ENCODE measurements at regions not wholly inside any gene's neighbourhood (a gene's known extent, or its start where the extent isn't known, plus 50 kb on each side); places are given as distances from the start of the nearest gene placed in this dataset.

DNA sequence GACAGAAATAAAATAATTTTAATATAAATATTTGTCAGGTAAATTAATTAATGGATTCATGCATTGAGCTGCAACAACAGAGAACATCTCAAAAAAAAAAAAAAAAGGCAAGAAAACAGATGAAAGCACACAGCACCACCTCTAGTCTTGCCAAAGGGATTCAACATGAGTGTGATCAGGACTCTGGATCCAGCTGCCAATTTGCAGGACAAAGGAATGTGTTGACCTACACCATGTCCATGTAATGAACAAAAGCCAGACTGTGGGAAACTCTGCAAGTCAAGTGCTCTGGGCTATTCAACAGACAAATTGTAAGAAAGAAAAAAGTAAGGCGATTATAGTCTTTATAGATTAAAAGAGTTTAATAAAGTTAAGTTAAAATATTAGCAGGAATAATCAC is 769.3 kb downstream of the TLR4 start:
- TF ChIP-seq SUZ12 (IDR thresholded peaks at IDR 0.05; ENCODE audit: extremely low read depth, insufficient read depth, insufficient read length) (no peak), YY1 (IDR thresholded peaks at IDR 0.05; ENCODE audit: insufficient read depth, insufficient read length) (no peak), ZNF274 (IDR thresholded peaks at IDR 0.05; ENCODE audit: low read depth, low read length) (no peak)
- H3K9ac ChIP-seq (ENCODE audit: insufficient read length, low read depth): no peak overlapping the region
- no peaks in the 10 kb centered on the region for H3K27me3 ChIP-seq (ENCODE audit: insufficient read depth, insufficient read length)
- H3K36me3 ChIP-seq (ENCODE audit: insufficient read depth, insufficient read length, low read length): no peaks in the 10 kb centered on the region
- no peaks in the 10 kb centered on the region for H3K4me1 ChIP-seq (ENCODE audit: insufficient read depth, insufficient read length)
- DNase-seq (ENCODE audit: low read depth, low spot score): peak; percentile 70
- H3K9me3 ChIP-seq (ENCODE audit: insufficient read depth, low read length): no peaks in the 10 kb centered on the region
- no peak overlapping the region for H3K4me3 ChIP-seq (ENCODE audit: insufficient read length, low read depth)

GRCh38 chr9:118478752-118479151 is 774.5 kb downstream of the TLR4 start:
- Histone ChIP-seq H3K4me3 (ENCODE audit: insufficient read length, low read depth) (no peak overlapping the region), H3K4me1 (ENCODE audit: insufficient read depth, insufficient read length) (no peaks in the 10 kb centered on the region), H3K27me3 (ENCODE audit: insufficient read depth, insufficient read length) (no peaks in the 10 kb centered on the region), H3K36me3 (ENCODE audit: insufficient read depth, insufficient read length, low read length) (no peaks in the 10 kb centered on the region), H3K9me3 (ENCODE audit: insufficient read depth, low read length) (peaks cover 6% of the 10 kb centered on the region; the same call in 1 of the 2 replicates), H3K9ac (ENCODE audit: insufficient read length, low read depth) (no peak overlapping the region)
- TF ChIP-seq ZNF274 (IDR thresholded peaks at IDR 0.05; ENCODE audit: low read depth, low read length) (no peak), YY1 (IDR thresholded peaks at IDR 0.05; ENCODE audit: insufficient read depth, insufficient read length) (no peak), SUZ12 (IDR thresholded peaks at IDR 0.05; ENCODE audit: extremely low read depth, insufficient read depth, insufficient read length) (no peak)
- no peak for DNase-seq (ENCODE audit: low read depth, low spot score)

DNA sequence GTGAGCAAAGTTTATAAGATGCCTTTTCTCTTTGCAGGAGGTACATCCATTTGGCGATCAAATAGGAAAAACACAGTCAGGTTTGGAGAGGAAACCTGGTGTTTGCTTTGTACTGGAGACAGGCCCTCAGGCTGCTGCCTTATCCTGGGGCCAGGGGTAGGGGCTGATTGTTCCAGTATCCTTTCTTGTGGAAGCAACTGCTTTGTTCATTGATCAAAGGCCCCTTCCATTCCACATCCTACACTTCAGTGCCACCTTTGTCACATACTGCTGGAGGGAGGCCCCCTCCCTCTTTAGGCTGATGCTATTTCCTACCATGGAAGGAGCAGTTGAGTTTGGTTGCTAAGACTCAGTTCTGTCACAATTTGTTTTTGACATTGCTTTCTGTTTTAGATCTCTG is 778.1 kb downstream of the TLR4 start:
- no peak for DNase-seq (ENCODE audit: low read depth, low spot score)
- no peak overlapping the region for H3K9ac ChIP-seq (ENCODE audit: insufficient read length, low read depth)
- H3K9me3 ChIP-seq (ENCODE audit: insufficient read depth, low read length): peaks cover 6% of the 10 kb centered on the region; the same call in 1 of the 2 replicates
- no peaks in the 10 kb centered on the region for H3K36me3 ChIP-seq (ENCODE audit: insufficient read depth, insufficient read length, low read length)
- H3K4me3 ChIP-seq (ENCODE audit: insufficient read length, low read depth): no peak overlapping the region
- H3K27me3 ChIP-seq (ENCODE audit: insufficient read depth, insufficient read length): no peaks in the 10 kb centered on the region
- TF ChIP-seq YY1 (IDR thresholded peaks at IDR 0.05; ENCODE audit: insufficient read depth, insufficient read length): no peak
- no peak for TF ChIP-seq SUZ12 (IDR thresholded peaks at IDR 0.05; ENCODE audit: extremely low read depth, insufficient read depth, insufficient read length)
- TF ChIP-seq ZNF274 (IDR thresholded peaks at IDR 0.05; ENCODE audit: low read depth, low read length): no peak
- no peaks in the 10 kb centered on the region for H3K4me1 ChIP-seq (ENCODE audit: insufficient read depth, insufficient read length)

- no peaks in the 10 kb centered on the region for H3K27me3 ChIP-seq (ENCODE audit: insufficient read depth, insufficient read length)
Observed at GRCh38 chr9:118483677-118484076, 779.5 kb downstream of the TLR4 start.

GRCh38 chr9:118503236-118503635 is 799.0 kb downstream of the TLR4 start:
- Histone ChIP-seq H3K9ac (ENCODE audit: insufficient read length, low read depth) (no peak overlapping the region), H3K9me3 (ENCODE audit: insufficient read depth, low read length) (peaks cover 18% of the 10 kb centered on the region; the same call in 1 of the 2 replicates), H3K27me3 (ENCODE audit: insufficient read depth, insufficient read length) (no peaks in the 10 kb centered on the region), H3K36me3 (ENCODE audit: insufficient read depth, insufficient read length, low read length) (no peaks in the 10 kb centered on the region), H3K4me3 (ENCODE audit: insufficient read length, low read depth) (no peak overlapping the region), H3K4me1 (ENCODE audit: insufficient read depth, insufficient read length) (no peaks in the 10 kb centered on the region)
- DNase-seq (ENCODE audit: low read depth, low spot score): no peak
- TF ChIP-seq ZNF274 (IDR thresholded peaks at IDR 0.05; ENCODE audit: low read depth, low read length): no peak
- no peak for TF ChIP-seq YY1 (IDR thresholded peaks at IDR 0.05; ENCODE audit: insufficient read depth, insufficient read length)
- no peak for TF ChIP-seq SUZ12 (IDR thresholded peaks at IDR 0.05; ENCODE audit: extremely low read depth, insufficient read depth, insufficient read length)

More at GRCh38 chr9:118483677-118484076, 779.5 kb downstream of the TLR4 start:
- peaks cover 6% of the 10 kb centered on the region; the same call in 1 of the 2 replicates for H3K9me3 ChIP-seq (ENCODE audit: insufficient read depth, low read length)
- no peaks in the 10 kb centered on the region for H3K4me1 ChIP-seq (ENCODE audit: insufficient read depth, insufficient read length)
- no peak for DNase-seq (ENCODE audit: low read depth, low spot score)
- no peak overlapping the region for H3K4me3 ChIP-seq (ENCODE audit: insufficient read length, low read depth)
- no peaks in the 10 kb centered on the region for H3K36me3 ChIP-seq (ENCODE audit: insufficient read depth, insufficient read length, low read length)
- no peak for TF ChIP-seq YY1 (IDR thresholded peaks at IDR 0.05; ENCODE audit: insufficient read depth, insufficient read length)
- TF ChIP-seq ZNF274 (IDR thresholded peaks at IDR 0.05; ENCODE audit: low read depth, low read length): no peak
- no peak for TF ChIP-seq SUZ12 (IDR thresholded peaks at IDR 0.05; ENCODE audit: extremely low read depth, insufficient read depth, insufficient read length)
- H3K9ac ChIP-seq (ENCODE audit: insufficient read length, low read depth): no peak overlapping the region

- Histone ChIP-seq H3K4me3 (ENCODE audit: insufficient read length, low read depth) (no peak overlapping the region), H3K27me3 (ENCODE audit: insufficient read depth, insufficient read length) (no peaks in the 10 kb centered on the region), H3K9me3 (ENCODE audit: insufficient read depth, low read length) (no peaks in the 10 kb centered on the region), H3K36me3 (ENCODE audit: insufficient read depth, insufficient read length, low read length) (no peaks in the 10 kb centered on the region), H3K9ac (ENCODE audit: insufficient read length, low read depth) (no peak overlapping the region), H3K4me1 (ENCODE audit: insufficient read depth, insufficient read length) (no peaks in the 10 kb centered on the region)
- DNase-seq (ENCODE audit: low read depth, low spot score): no peak
- no peak for TF ChIP-seq SUZ12 (IDR thresholded peaks at IDR 0.05; ENCODE audit: extremely low read depth, insufficient read depth, insufficient read length)
- TF ChIP-seq YY1 (IDR thresholded peaks at IDR 0.05; ENCODE audit: insufficient read depth, insufficient read length): no peak
- TF ChIP-seq ZNF274 (IDR thresholded peaks at IDR 0.05; ENCODE audit: low read depth, low read length): no peak
Observed at GRCh38 chr9:118510711-118511110, 806.5 kb downstream of the TLR4 start.

GRCh38 chr9:118515947-118516346 is 811.7 kb downstream of the TLR4 start:
- H3K9ac ChIP-seq (ENCODE audit: insufficient read length, low read depth): no peak overlapping the region
- no peaks in the 10 kb centered on the region for H3K4me1 ChIP-seq (ENCODE audit: insufficient read depth, insufficient read length)
- no peak for DNase-seq (ENCODE audit: low read depth, low spot score)
- H3K36me3 ChIP-seq (ENCODE audit: insufficient read depth, insufficient read length, low read length): no peaks in the 10 kb centered on the region
- no peak for TF ChIP-seq YY1 (IDR thresholded peaks at IDR 0.05; ENCODE audit: insufficient read depth, insufficient read length)
- no peak for TF ChIP-seq SUZ12 (IDR thresholded peaks at IDR 0.05; ENCODE audit: extremely low read depth, insufficient read depth, insufficient read length)
- no peak for TF ChIP-seq ZNF274 (IDR thresholded peaks at IDR 0.05; ENCODE audit: low read depth, low read length)
- H3K9me3 ChIP-seq (ENCODE audit: insufficient read depth, low read length): no peaks in the 10 kb centered on the region
- H3K4me3 ChIP-seq (ENCODE audit: insufficient read length, low read depth): no peak overlapping the region
- no peaks in the 10 kb centered on the region for H3K27me3 ChIP-seq (ENCODE audit: insufficient read depth, insufficient read length)
